Aorta (tissue), 5 donors: ENCODE measurements at regions not wholly inside any gene's neighbourhood (a gene's known extent, or its start where the extent isn't known, plus 50 kb on each side); places are given as distances from the start of the nearest gene placed in this dataset.

Experiments used
- ATAC-seq: fragments of 200-7000 bp; cut with Tn5 transposase; one replicate; pipeline ENCODE4 v1.9.1; 2022; ENCODE audit warnings: moderate library complexity; ENCODE audit not compliant: low FRiP score
- DNase-seq, 2 donors: peaks; one replicate each; pipeline ENCODE4 v3.0.0-alpha.2; 2020
- H3K27ac ChIP-seq, 2 donors: one replicate each; pipeline ENCODE4 v1.5.1; 2013; ENCODE audit warnings: low read length in 2 of 2, mild to moderate bottlenecking in 2 of 2, moderate library complexity in 2 of 2, control low read depth in 1 of 2, inconsistent platforms in 1 of 2, low read depth in 1 of 2
- H3K27me3 ChIP-seq, 2 donors: one replicate each; pipeline ENCODE4 v1.6.1; 2013; ENCODE audit warnings: control low read depth in 1 of 2, low read length in 1 of 2, mild to moderate bottlenecking in 1 of 2, moderate library complexity in 1 of 2; ENCODE audit not compliant: insufficient read depth in 2 of 2, control insufficient read depth in 1 of 2
- H3K36me3 ChIP-seq, 2 donors: one replicate each; pipeline ENCODE4 v1.6.1; 2013; ENCODE audit warnings: control low read depth in 1 of 2, low read length in 1 of 2, mild to moderate bottlenecking in 1 of 2; ENCODE audit not compliant: insufficient read depth in 2 of 2, control insufficient read depth in 1 of 2
- H3K4me1 ChIP-seq, 2 donors: one replicate each; pipeline ENCODE4 v1.6.1; 2013; ENCODE audit warnings: low read length in 2 of 2, control low read depth in 1 of 2, mild to moderate bottlenecking in 1 of 2, moderate library complexity in 1 of 2; ENCODE audit not compliant: insufficient read depth in 2 of 2, control insufficient read depth in 1 of 2
- H3K4me3 ChIP-seq, 2 donors: one replicate each; pipeline ENCODE4 v1.5.1; 2013; ENCODE audit warnings: low read length in 2 of 2, control low read depth in 1 of 2, mild to moderate bottlenecking in 1 of 2
- H3K9me3 ChIP-seq: one replicate; pipeline ENCODE4 v1.6.1; 2013; ENCODE audit warnings: mild to moderate bottlenecking, low read length; ENCODE audit not compliant: control insufficient read depth
- WGBS, 2 donors: extraction: QIAGEN DNeasy Blood & Tissue Kit; methylation state at CpG; one replicate each; pipeline ENCODE4 v1.1.7; 2013; 5-methylcytosine and 5-hydroxymethylcytosine counted together
- intact Hi-C, 2 donors: fragments of 100-400 bp; cut with DNase I; formaldehyde crosslinking; loops; one replicate each; pipeline versions ENCODE4 v1.14.2 to v1.15.0; 2022
- donor health status: healthy with polysubstance abuse.
- donor health status: Bipolar disorder and iron deficiency.
- donor health status: DM: no; HTN: no; CAD: no.
- donor health status: DM: no; HTN: no; CAD: no.
- donor health status: DM: yes; HTN: yes; CAD: no.

DNA sequence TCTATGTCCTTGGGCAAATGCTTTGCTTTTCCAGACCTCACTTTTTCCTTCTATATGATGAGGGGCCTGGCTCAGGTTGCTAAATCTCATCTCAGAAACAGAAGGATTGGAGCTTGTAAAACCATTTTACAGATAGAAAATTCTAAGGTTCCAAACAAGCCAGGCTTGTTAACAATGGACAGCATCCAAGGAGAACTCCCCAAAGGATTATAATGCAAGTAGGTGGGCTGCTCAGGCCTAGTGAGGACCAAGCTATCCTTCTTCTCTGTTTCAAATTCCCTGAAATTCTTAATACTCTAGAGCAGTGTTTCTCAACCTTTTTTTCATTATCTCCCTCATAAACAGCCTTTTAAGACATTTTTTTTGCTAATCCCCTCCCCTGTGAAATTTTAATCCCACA is 269.8 kb downstream of the TMEM38B start:
- peaks cover 2% of the 10 kb centered on the region for H3K9me3 ChIP-seq
- intact Hi-C loops, result no loop called here
- no peak for DNase-seq
- H3K4me3 ChIP-seq, result no peak overlapping the region
- peaks cover 0 to 2% of the 10 kb centered on the region in 2 donors for H3K4me1 ChIP-seq
- H3K27me3 ChIP-seq, result no peaks in the 10 kb centered on the region
- H3K27ac ChIP-seq, result no peak overlapping the region
- no peak for ATAC-seq
- H3K36me3 ChIP-seq, result no peaks in the 10 kb centered on the region

DNA sequence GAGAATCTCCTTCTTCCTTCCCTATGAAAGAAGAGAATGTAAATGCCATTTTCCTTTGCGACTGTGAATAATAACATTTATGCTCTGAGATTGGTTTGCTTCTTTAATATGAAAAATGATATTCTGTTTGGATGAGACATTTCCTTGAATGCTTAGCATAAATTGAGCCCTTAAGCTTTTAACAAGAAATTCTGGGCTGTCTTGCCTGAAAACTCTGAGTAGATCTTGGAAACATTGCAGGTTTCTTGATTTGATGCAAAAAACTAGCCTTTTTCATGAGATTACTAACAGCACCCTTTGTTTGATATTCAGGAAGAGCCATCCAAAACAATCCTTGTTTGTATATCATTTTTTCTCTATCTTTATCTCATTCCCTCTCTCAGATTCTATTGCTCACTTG is 272.5 kb downstream of the TMEM38B start:
- DNase-seq (no peak), ATAC-seq (no peak)
- Histone ChIP-seq H3K36me3 (no peaks in the 10 kb centered on the region), H3K9me3 (peaks cover 2% of the 10 kb centered on the region), H3K27me3 (no peaks in the 10 kb centered on the region), H3K4me3 (no peak overlapping the region), H3K27ac (no peak overlapping the region), H3K4me1 (peaks cover 0 to 2% of the 10 kb centered on the region in 2 donors)
- 79 to 86% methylated on average over 1 of the region's 1 CpG for WGBS, 2 donors
- intact Hi-C loops, result no loop called here

- Histone ChIP-seq H3K4me3 (no peak overlapping the region), H3K27me3 (no peaks in the 10 kb centered on the region), H3K9me3 (peaks cover 2% of the 10 kb centered on the region), H3K36me3 (no peaks in the 10 kb centered on the region), H3K27ac (no peak overlapping the region), H3K4me1 (peaks cover 0 to 2% of the 10 kb centered on the region in 2 donors)
- DNase-seq (no peak), ATAC-seq (no peak)
- intact Hi-C loops, result no loop called here
- WGBS, 2 donors, result 13 to 22% methylated on average over 1 of the region's 1 CpG
Measured at GRCh38 chr9:105967248-105967647, 272.9 kb downstream of the TMEM38B start.

DNA sequence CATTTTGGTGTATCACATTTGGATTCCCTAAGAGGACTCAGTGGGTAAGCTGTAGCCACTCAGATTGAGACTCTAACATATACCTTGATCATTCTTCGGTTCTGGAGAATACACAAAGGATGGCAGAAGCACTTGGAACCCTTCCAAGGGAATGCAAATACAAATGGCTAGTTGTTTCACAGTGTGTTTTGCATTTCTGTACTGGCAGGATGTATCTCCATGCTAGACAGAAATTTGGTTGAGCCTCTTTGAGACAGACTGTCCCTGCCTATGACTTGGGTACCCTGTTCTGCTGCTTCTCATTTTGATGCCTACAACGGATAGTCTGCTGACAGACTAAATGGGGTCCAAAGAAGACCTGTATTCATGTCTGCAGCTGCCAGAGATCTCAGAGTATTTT is 273.5 kb downstream of the TMEM38B start:
- H3K9me3 ChIP-seq, result peaks cover 1% of the 10 kb centered on the region
- H3K4me1 ChIP-seq, result peaks cover 0 to 2% of the 10 kb centered on the region in 2 donors

DNA sequence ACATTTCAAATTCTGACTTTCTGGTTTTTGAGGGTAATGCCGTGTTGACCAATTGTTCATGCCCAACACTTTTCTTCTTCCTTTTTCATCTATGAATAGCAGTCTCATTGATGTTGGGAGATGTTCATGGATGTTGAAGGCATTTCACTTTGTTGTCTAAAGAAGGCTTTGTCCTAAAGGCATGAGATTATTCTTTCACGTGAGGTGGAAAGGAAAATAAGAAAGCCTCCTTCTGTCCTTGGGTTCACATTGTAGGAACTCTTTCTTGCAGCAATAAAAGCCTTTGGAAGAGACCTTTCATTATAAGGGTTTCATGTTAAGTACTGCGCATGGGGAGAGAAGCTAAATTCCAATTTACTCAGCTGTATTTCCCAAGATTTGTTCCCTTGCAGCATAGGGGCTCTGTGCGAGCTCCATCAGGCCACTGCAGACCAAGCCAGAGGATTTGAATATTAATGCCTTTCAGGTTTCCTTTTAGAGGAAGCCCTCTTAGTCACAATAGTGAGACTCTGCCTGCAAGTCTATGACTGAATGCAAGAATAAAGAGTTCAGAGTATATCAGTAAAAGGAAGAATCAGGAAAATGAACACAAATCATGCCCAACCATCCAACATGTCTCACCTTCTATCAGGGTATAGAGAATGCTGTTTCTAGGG is 274.6 kb downstream of the TMEM38B start:
- ATAC-seq, result no peak
- WGBS, 2 donors, result 86 to 88% methylated on average over 4 of the region's 4 CpGs

More for the DNA sequence above, 273.5 kb downstream of the TMEM38B start:
- WGBS, 2 donors, result 61 to 72% methylated on average over 2 of the region's 2 CpGs
- no peak for DNase-seq
- Histone ChIP-seq H3K27me3 (no peaks in the 10 kb centered on the region), H3K36me3 (no peaks in the 10 kb centered on the region), H3K27ac (no peak overlapping the region), H3K4me3 (no peak overlapping the region)
- no peak for ATAC-seq
- intact Hi-C loops, result no loop called here

GRCh38 chr9:105969636-105970035 is 275.3 kb downstream of the TMEM38B start:
- H3K27ac ChIP-seq, result no peak overlapping the region
- no peaks in the 10 kb centered on the region for H3K27me3 ChIP-seq
- DNase-seq (no peak), ATAC-seq (no peak)
- H3K4me3 ChIP-seq, result no peak overlapping the region
- H3K36me3 ChIP-seq, result no peaks in the 10 kb centered on the region
- no peaks in the 10 kb centered on the region for H3K9me3 ChIP-seq
- WGBS, 2 donors, result 55 to 62% methylated on average over 1 of the region's 1 CpG
- H3K4me1 ChIP-seq, result peaks cover 0 to 2% of the 10 kb centered on the region in 2 donors
- intact Hi-C loops, result no loop called here

More for the DNA sequence above, 274.6 kb downstream of the TMEM38B start:
- H3K4me3 ChIP-seq, result no peak overlapping the region
- H3K9me3 ChIP-seq, result no peaks in the 10 kb centered on the region
- intact Hi-C loops, result no loop called here
- no peak overlapping the region for H3K27ac ChIP-seq
- H3K27me3 ChIP-seq, result no peaks in the 10 kb centered on the region
- H3K4me1 ChIP-seq, result peaks cover 0 to 2% of the 10 kb centered on the region in 2 donors
- H3K36me3 ChIP-seq, result no peaks in the 10 kb centered on the region
- DNase-seq, result no peak

- DNase-seq (no peak), ATAC-seq (no peak)
- Histone ChIP-seq H3K9me3 (no peaks in the 10 kb centered on the region), H3K4me3 (no peak overlapping the region), H3K27ac (no peak overlapping the region), H3K4me1 (peaks cover 0 to 2% of the 10 kb centered on the region in 2 donors), H3K27me3 (no peaks in the 10 kb centered on the region), H3K36me3 (no peaks in the 10 kb centered on the region)
- intact Hi-C loops, result no loop called here
- WGBS, 2 donors, result 40 to 46% methylated on average over 2 of the region's 2 CpGs
Measured at GRCh38 chr9:105971986-105972385, 277.6 kb downstream of the TMEM38B start.

DNA sequence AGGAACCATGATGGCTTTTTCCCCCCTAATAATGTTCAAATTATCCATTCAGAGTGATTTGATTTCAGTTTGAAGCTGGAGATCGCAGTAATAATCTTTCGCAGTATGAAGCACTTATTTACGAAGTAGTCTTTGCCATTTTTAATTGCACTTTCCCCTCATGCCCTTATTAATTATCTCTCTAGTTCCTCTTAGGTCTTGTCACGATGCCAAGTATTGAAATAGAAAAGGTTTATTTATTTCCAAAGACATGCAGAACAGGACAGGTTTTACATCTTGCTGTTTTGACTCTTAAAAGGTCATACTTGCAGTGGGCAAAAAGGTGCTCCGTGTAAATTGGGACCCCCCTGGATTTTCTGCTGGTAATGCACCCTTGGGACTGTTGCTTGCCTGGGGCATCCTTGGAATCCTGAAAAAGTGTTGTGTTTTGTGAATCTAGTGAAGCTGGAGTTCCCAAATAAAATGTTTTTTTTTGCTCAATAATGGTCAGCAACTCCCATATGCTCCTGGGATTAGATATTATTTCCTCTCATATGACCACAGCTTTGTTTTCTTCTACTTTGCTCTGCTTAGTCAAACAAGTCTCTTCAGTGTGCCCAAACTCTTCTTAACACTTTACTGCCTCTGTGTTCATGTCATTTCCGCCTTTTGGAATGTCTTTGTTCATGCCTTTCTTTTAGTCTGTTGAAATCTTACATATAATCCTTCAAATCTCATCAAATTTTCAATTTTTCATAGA is 278.3 kb downstream of the TMEM38B start:
- Histone ChIP-seq H3K27ac (no peak overlapping the region), H3K36me3 (no peaks in the 10 kb centered on the region), H3K27me3 (no peaks in the 10 kb centered on the region), H3K9me3 (no peaks in the 10 kb centered on the region), H3K4me1 (peaks cover 0 to 2% of the 10 kb centered on the region in 2 donors), H3K4me3 (no peak overlapping the region)
- DNase-seq (no peak), ATAC-seq (no peak)
- WGBS, 2 donors, result 71 to 76% methylated on average over 6 of the region's 6 CpGs
- intact Hi-C loops, result no loop called here

GRCh38 chr9:105973951-105974351 is 279.6 kb downstream of the TMEM38B start:
- H3K4me3 ChIP-seq, result no peak overlapping the region
- whole genome bisulfite sequencing, 2 donors, result 1 to 8% methylated on average over 3 of the region's 3 CpGs
- no peaks in the 10 kb centered on the region for H3K4me1 ChIP-seq
- H3K36me3 ChIP-seq, result no peaks in the 10 kb centered on the region
- H3K27me3 ChIP-seq, result no peaks in the 10 kb centered on the region
- H3K9me3 ChIP-seq, result no peaks in the 10 kb centered on the region
- intact Hi-C loops, result no loop called here
- no peak for DNase-seq
- no peak overlapping the region for H3K27ac ChIP-seq
- ATAC-seq, result peak; percentile 50
